Neural progenitor cell (in vitro differentiated cells): ENCODE measurements at regions not wholly inside any gene's neighbourhood (a gene's known extent, or its start where the extent isn't known, plus 50 kb on each side); places are given as distances from the start of the nearest gene placed in this dataset.

Source experiments
- DNase-seq: peaks from one replicate; pipeline ENCODE4 v3.0.0-alpha.2; 2016; ENCODE audit warnings: low spot score
- H2AFZ ChIP-seq: fragments of 200-600 bp; sonication (generic); replicated peaks from 2 replicates; pipeline ENCODE4 v1.6.1; 2016; ENCODE audit warnings: antibody characterized with exemption
- H3F3A ChIP-seq: fragments of 200-600 bp; sonication (generic); 2 replicates; pipeline ENCODE4 v1.6.1; 2016; ENCODE audit warnings: antibody characterized with exemption, low read depth
- H3K27ac ChIP-seq: fragments of 200-600 bp; sonication (generic); 2 replicates; pipeline ENCODE4 v1.5.1; 2016; ENCODE audit warnings: mild to moderate bottlenecking
- H3K27me3 ChIP-seq: fragments of 200-600 bp; sonication (generic); 2 replicates; pipeline ENCODE4 v1.6.1; 2016; ENCODE audit warnings: mild to moderate bottlenecking, moderate library complexity
- H3K36me3 ChIP-seq: fragments of 200-600 bp; sonication (generic); 2 replicates; pipeline ENCODE4 v1.5.1; 2016
- H3K4me1 ChIP-seq: fragments of 200-600 bp; sonication (generic); 2 replicates; pipeline ENCODE4 v1.6.1; 2016; ENCODE audit warnings: mixed run types
- H3K4me2 ChIP-seq: fragments of 200-600 bp; sonication (generic); 2 replicates; pipeline ENCODE4 v1.6.1; 2016
- H3K4me3 ChIP-seq: fragments of 200-600 bp; sonication (generic); 2 replicates; pipeline ENCODE4 v1.5.1; 2016
- H3K79me2 ChIP-seq: fragments of 200-600 bp; sonication (generic); 2 replicates; pipeline ENCODE4 v1.6.1; 2016; ENCODE audit warnings: low read depth
- H3K9ac ChIP-seq: fragments of 200-600 bp; sonication (generic); 2 replicates; pipeline ENCODE4 v1.6.1; 2016
- H3K9me3 ChIP-seq: fragments of 200-600 bp; sonication (generic); 2 replicates; pipeline ENCODE4 v1.5.1; 2016; ENCODE audit warnings: low read depth
- H4K20me1 ChIP-seq: fragments of 200-600 bp; sonication (generic); 2 replicates; pipeline ENCODE4 v1.6.1; 2016; ENCODE audit warnings: low read depth
- H3K27ac Mint-ChIP-seq: 3 replicates; pipeline ENCODE4 v1.8.0; 2021; ENCODE audit warnings: mixed read lengths
- H3K27me3 Mint-ChIP-seq: 2 replicates; pipeline ENCODE4 v1.8.0; 2022; ENCODE audit warnings: low read depth, mild to moderate bottlenecking, inconsistent platforms, moderate library complexity, mixed read lengths; ENCODE audit not compliant: insufficient read depth
- H3K36me3 Mint-ChIP-seq: 3 replicates; pipeline ENCODE4 v1.8.0; 2021; ENCODE audit warnings: mixed read lengths
- H3K4me1 Mint-ChIP-seq: 3 replicates; pipeline ENCODE4 v1.8.0; 2021; ENCODE audit warnings: mixed read lengths
- H3K4me3 Mint-ChIP-seq: 3 replicates; pipeline ENCODE4 v1.8.0; 2021; ENCODE audit warnings: mild to moderate bottlenecking, moderate library complexity, mixed read lengths
- H3K9me3 Mint-ChIP-seq: 3 replicates; pipeline ENCODE4 v1.8.0; 2020; ENCODE audit warnings: mixed read lengths
- EZH2 ChIP-seq: fragments of 200-600 bp; sonication (generic); IDR thresholded peaks from 2 replicates; pipeline ENCODE4 v1.6.1; 2017; ENCODE audit warnings: antibody characterized with exemption, mild to moderate bottlenecking, moderate library complexity
- EZH2phosphoT487 ChIP-seq: fragments of 200-600 bp; sonication (generic); IDR thresholded peaks from 2 replicates; pipeline ENCODE4 v1.6.1; 2017; ENCODE audit warnings: antibody characterized with exemption
- TF ChIP-seq, protein P1 (sequence below): fragments of 200-600 bp; sonication (generic); IDR thresholded peaks from 2 replicates; pipeline ENCODE4 v1.5.1; 2017; ENCODE audit warnings: antibody characterized with exemption, mild to moderate bottlenecking

DNA sequence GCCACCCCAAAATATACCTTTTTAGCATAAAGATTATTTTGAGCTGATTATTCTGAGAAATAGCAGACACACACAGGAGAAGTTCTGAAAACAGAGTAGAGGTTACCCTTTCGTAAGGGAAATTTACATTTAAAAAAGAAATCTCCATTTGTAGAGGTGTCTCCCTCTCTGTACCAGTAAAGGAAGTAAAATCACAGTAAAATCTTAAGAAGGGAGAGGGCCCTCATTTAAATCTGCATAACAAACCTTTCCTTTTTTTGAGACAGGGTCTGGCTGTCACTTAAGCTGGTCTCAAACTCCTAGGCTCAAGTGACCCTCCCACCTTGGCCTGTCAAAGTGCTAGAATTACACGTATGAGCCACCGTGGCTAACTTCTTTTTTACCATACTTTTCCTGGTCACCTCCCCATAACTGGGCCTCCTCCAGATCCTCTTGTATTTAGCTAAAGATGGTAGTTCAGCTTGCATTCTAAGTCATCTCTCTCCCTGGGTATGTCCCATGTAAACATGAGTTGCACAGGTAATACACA is 92.2 kb upstream of the INTU start:
- H3K27ac Mint-ChIP-seq, result no peak overlapping the region
- Histone ChIP-seq H3K4me1 (no peaks in the 10 kb centered on the region), H3K27ac (no peak overlapping the region), H3K27me3 (no peaks in the 10 kb centered on the region), H3K36me3 (no peaks in the 10 kb centered on the region), H3K4me2 (no peak overlapping the region), H3F3A (no peaks in the 10 kb centered on the region), H2AFZ (no peak overlapping the region), H3K4me3 (no peak overlapping the region), H3K79me2 (no peaks in the 10 kb centered on the region), H3K9me3 (no peaks in the 10 kb centered on the region), H4K20me1 (no peaks in the 10 kb centered on the region), H3K9ac (no peak overlapping the region)
- peaks cover 3% of the 10 kb centered on the region for H3K4me1 Mint-ChIP-seq
- H3K9me3 Mint-ChIP-seq, result peaks cover 3% of the 10 kb centered on the region
- no peak overlapping the region for H3K4me3 Mint-ChIP-seq
- no peak for DNase-seq
- H3K27me3 Mint-ChIP-seq, result no peaks in the 10 kb centered on the region
- H3K36me3 Mint-ChIP-seq, result no peaks in the 10 kb centered on the region
- TF ChIP-seq, protein P1, sequence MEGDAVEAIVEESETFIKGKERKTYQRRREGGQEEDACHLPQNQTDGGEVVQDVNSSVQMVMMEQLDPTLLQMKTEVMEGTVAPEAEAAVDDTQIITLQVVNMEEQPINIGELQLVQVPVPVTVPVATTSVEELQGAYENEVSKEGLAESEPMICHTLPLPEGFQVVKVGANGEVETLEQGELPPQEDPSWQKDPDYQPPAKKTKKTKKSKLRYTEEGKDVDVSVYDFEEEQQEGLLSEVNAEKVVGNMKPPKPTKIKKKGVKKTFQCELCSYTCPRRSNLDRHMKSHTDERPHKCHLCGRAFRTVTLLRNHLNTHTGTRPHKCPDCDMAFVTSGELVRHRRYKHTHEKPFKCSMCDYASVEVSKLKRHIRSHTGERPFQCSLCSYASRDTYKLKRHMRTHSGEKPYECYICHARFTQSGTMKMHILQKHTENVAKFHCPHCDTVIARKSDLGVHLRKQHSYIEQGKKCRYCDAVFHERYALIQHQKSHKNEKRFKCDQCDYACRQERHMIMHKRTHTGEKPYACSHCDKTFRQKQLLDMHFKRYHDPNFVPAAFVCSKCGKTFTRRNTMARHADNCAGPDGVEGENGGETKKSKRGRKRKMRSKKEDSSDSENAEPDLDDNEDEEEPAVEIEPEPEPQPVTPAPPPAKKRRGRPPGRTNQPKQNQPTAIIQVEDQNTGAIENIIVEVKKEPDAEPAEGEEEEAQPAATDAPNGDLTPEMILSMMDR, result no peak
- no peak for TF ChIP-seq EZH2phosphoT487
- no peak for TF ChIP-seq EZH2

DNA sequence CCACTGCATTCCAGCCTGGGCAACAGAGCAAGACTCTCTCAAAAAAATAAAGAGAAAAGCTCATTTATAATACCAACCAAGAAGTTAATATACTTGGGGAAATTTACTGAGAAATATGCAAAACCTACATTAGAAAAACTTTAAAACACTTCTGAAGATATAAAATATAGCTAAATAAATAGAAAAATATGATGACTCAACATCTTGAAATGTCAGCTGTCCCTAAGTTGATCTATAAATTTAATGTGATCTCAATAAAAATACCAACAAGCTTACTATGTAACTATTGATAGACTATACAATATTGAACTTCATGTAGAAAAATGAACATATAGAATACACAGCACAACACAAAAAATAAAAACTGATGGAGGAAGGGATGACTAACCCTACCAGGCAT is 87.5 kb upstream of the INTU start:
- H3K9ac ChIP-seq, result no peak overlapping the region
- no peak for TF ChIP-seq EZH2
- TF ChIP-seq, protein P1, result no peak
- TF ChIP-seq EZH2phosphoT487, result no peak
- H3K4me3 Mint-ChIP-seq, result no peak overlapping the region
- H4K20me1 ChIP-seq, result no peaks in the 10 kb centered on the region
- H3K27ac Mint-ChIP-seq, result no peak overlapping the region
- no peaks in the 10 kb centered on the region for H3F3A ChIP-seq
- DNase-seq, result no peak
- no peaks in the 10 kb centered on the region for H3K27me3 ChIP-seq
- H3K9me3 ChIP-seq, result no peaks in the 10 kb centered on the region
- H3K27ac ChIP-seq, result no peak overlapping the region
- peaks cover 3% of the 10 kb centered on the region for H3K27me3 Mint-ChIP-seq
- H3K79me2 ChIP-seq, result no peaks in the 10 kb centered on the region
- no peaks in the 10 kb centered on the region for H3K36me3 Mint-ChIP-seq
- peaks cover 3% of the 10 kb centered on the region for H3K9me3 Mint-ChIP-seq
- no peaks in the 10 kb centered on the region for H3K4me1 Mint-ChIP-seq
- H2AFZ ChIP-seq, result no peak overlapping the region
- no peaks in the 10 kb centered on the region for H3K4me1 ChIP-seq
- H3K4me3 ChIP-seq, result no peak overlapping the region
- no peaks in the 10 kb centered on the region for H3K36me3 ChIP-seq
- H3K4me2 ChIP-seq, result no peak overlapping the region

DNA sequence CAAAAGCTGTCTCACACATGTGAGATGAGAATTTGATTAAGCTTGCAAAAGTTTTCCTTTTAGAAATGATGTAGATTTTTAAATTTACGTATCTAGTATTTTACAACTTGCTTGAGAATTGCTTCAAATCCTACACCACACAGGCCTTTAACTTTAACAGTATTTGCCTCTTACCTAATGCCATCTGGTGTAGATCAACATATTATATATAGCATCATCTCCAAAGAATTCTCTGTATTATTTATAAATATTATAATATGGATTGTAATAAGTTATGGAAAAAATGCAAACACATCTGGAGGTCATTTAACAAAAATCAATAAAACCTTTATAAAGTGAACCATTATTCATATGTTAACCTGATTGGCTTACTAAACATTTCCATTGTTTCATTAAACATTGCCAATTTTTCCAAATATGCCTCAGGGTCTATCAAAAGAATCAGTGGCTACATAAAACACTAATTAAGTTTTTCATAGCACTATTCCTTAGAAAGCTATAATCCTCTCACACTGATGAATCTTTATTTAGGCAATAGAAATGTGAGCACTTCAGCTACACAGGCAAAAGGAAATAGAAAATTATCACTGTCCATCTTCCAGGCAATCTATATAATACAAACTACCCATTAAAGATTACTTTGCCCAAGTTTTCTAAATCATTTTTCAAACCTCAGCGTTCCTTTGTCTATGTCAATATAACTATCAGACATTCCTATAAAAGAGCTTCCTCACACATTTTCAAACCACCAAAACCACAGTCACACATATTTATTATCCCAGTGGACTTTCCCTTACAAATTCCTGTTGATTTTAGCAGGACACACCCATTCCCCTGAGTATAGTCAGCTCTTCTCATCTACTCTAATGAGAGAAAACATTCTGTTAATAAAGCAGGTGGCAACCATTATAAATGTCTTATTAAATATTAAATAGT is 83.5 kb upstream of the INTU start:
- Histone ChIP-seq H3K27ac (no peak overlapping the region), H3K4me2 (no peak overlapping the region), H3K4me1 (no peaks in the 10 kb centered on the region), H3K9me3 (no peaks in the 10 kb centered on the region), H3K4me3 (no peak overlapping the region), H3F3A (no peaks in the 10 kb centered on the region), H3K79me2 (no peaks in the 10 kb centered on the region), H3K9ac (no peak overlapping the region), H3K36me3 (no peaks in the 10 kb centered on the region), H3K27me3 (no peaks in the 10 kb centered on the region), H4K20me1 (no peaks in the 10 kb centered on the region), H2AFZ (no peak overlapping the region)
- H3K4me1 Mint-ChIP-seq, result no peaks in the 10 kb centered on the region
- no peak for DNase-seq
- TF ChIP-seq, protein P1, result no peak
- TF ChIP-seq EZH2 (no peak), EZH2phosphoT487 (no peak)
- no peaks in the 10 kb centered on the region for H3K36me3 Mint-ChIP-seq
- H3K9me3 Mint-ChIP-seq, result peaks cover 7% of the 10 kb centered on the region
- H3K27ac Mint-ChIP-seq, result no peak overlapping the region
- no peak overlapping the region for H3K4me3 Mint-ChIP-seq
- H3K27me3 Mint-ChIP-seq, result peaks cover 3% of the 10 kb centered on the region
